K562 (cell line): ENCODE measurements at regions not wholly inside any gene's neighbourhood (a gene's known extent, or its start where the extent isn't known, plus 50 kb on each side); places are given as distances from the start of the nearest gene placed in this dataset.
A peak's percentile ranks its signal among the peaks of the same experiment; 100 is the strongest.

Source experiments
- CBFA2T2 ChIP-seq: fragments of 450-650 bp; conservative IDR thresholded peaks from 2 replicates; pipeline ENCODE4 v1.6.1; 2017; ENCODE audit warnings: mild to moderate bottlenecking
- CCNT2 ChIP-seq: IDR thresholded peaks from 2 replicates; pipeline ENCODE4 v1.6.1; 2011; ENCODE audit warnings: borderline replicate concordance, low read depth, mild to moderate bottlenecking, moderate library complexity, mixed read lengths, low read length; ENCODE audit not compliant: insufficient read length; ENCODE audit errors: extremely low read depth
- CREB1 ChIP-seq, 2 experiments: sonication (generic) in 1 of 2; formaldehyde crosslinking in 1 of 2; IDR thresholded peaks; 2 replicates each; pipeline versions ENCODE4 v1.6.1 to v1.8.0; 2012 to 2022; ENCODE audit warnings: inconsistent platforms in 1 of 2, mild to moderate bottlenecking in 1 of 2, missing genetic modification reagents in 1 of 2, moderate library complexity in 1 of 2
- ESRRA ChIP-seq: fragments of 450-650 bp; IDR thresholded peaks from 2 replicates; pipeline ENCODE4 v1.6.1; 2014; ENCODE audit warnings: low read depth, mild to moderate bottlenecking, moderate library complexity, borderline replicate concordance
- ILF3 ChIP-seq: fragments of 450-650 bp; IDR thresholded peaks from 2 replicates; pipeline ENCODE4 v1.6.1; 2018; ENCODE audit warnings: antibody characterized with exemption, mild to moderate bottlenecking, moderate library complexity, borderline replicate concordance
- JUN ChIP-seq, 2 experiments: sonication (generic) in 1 of 2; formaldehyde crosslinking in 1 of 2; IDR thresholded peaks; 2 replicates each; pipeline versions ENCODE4 v1.6.1 to v1.8.0; 2012 to 2022; ENCODE audit warnings: borderline replicate concordance in 2 of 2, mild to moderate bottlenecking in 2 of 2, improper control_type of control experiment in 1 of 2, low read depth in 1 of 2, low read length in 1 of 2, missing genetic modification reagents in 1 of 2
- KDM1A ChIP-seq, 2 experiments: fragments of 450-650 bp; IDR thresholded peaks; 2 replicates each; pipeline ENCODE4 v1.6.1; 2016; ENCODE audit warnings: mild to moderate bottlenecking in 2 of 2
- MAFK ChIP-seq: IDR thresholded peaks from 2 replicates; pipeline ENCODE4 v1.6.1; 2011; ENCODE audit warnings: low read length, improper control_type of control experiment
- MTA2 ChIP-seq: fragments of 450-650 bp; IDR thresholded peaks from 2 replicates; pipeline ENCODE4 v1.6.1; 2016; ENCODE audit warnings: low read depth
- NCOA4 ChIP-seq: fragments of 450-650 bp; IDR thresholded peaks from 2 replicates; pipeline ENCODE4 v1.6.1; 2018; ENCODE audit warnings: mild to moderate bottlenecking; ENCODE audit not compliant: partially characterized antibody
- NEUROD1 ChIP-seq: fragments of 150-350 bp; IDR thresholded peaks from 2 replicates; pipeline ENCODE4 v1.6.1; 2014; ENCODE audit warnings: borderline replicate concordance, low read length, low read depth; ENCODE audit not compliant: partially characterized antibody
- SMAD4 ChIP-seq: fragments of 250-450 bp; sonication (Bioruptor Pico); conservative IDR thresholded peaks from 2 replicates; pipeline ENCODE4 v1.8.0; 2021; ENCODE audit warnings: inconsistent platforms, mild to moderate bottlenecking, moderate library complexity
- XRCC4 ChIP-seq: IDR thresholded peaks from one replicate; pipeline ENCODE4 v1.6.1; 2011; ENCODE audit not compliant: insufficient read depth, insufficient read length; ENCODE audit errors: extremely low read depth
- TF ChIP-seq, protein P1 (sequence below), 2 experiments: fragments of 450-650 bp; IDR thresholded peaks; 2 replicates each; pipeline ENCODE4 v1.6.1; 2016
- TF ChIP-seq, protein P2 (sequence below): fragments of 200-800 bp; sonication (Bioruptor generic); IDR thresholded peaks from 2 replicates; pipeline ENCODE4 v1.6.1; 2017; ENCODE audit warnings: missing genetic modification characterization, missing compliant biosample characterization
- TF ChIP-seq, protein P3 (sequence below), 2 experiments: fragments of 450-650 bp in 1 of 2; IDR thresholded peaks; 2 replicates each; pipeline ENCODE4 v1.6.1; 2011 to 2017; ENCODE audit warnings: low read depth in 2 of 2, antibody characterized with exemption in 1 of 2, borderline replicate concordance in 1 of 2, low read length in 1 of 2, mild to moderate bottlenecking in 1 of 2, mixed read lengths in 1 of 2; ENCODE audit not compliant: control insufficient read depth in 1 of 2

DNA sequence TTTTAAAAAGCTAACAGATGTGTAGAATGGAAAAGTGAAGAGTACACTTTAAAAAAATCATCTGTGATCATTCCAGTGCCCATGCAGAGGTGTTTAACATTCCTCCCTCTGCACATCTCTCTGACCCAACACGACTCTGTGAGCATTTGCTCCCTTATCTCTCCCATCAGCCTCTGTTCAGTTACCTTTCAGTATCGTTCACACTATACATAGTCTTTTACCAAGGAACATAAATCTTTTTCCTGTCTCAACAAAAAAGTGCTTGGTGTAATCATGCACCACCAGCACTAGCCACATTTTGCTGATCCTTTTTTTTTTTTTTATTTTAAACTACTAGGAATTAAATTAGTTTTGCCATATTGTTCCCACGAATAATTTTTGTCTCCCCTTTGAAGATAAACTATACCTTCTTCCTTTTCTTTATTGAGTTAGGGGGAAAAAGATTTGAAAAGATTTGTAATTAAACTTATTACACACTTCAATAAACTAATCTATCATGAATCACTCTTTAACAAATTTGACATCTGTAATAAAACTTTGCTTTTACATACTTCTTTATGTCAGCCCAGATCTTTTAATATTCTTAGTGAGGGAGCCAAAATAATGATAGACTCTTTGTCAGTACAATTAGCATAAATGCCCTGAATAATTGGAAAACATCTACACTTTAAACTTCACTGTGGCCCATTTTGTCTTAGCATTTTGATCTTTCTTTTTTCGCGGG is 489.8 kb upstream of the FANCL start (continued):
- TF ChIP-seq, protein P1, sequence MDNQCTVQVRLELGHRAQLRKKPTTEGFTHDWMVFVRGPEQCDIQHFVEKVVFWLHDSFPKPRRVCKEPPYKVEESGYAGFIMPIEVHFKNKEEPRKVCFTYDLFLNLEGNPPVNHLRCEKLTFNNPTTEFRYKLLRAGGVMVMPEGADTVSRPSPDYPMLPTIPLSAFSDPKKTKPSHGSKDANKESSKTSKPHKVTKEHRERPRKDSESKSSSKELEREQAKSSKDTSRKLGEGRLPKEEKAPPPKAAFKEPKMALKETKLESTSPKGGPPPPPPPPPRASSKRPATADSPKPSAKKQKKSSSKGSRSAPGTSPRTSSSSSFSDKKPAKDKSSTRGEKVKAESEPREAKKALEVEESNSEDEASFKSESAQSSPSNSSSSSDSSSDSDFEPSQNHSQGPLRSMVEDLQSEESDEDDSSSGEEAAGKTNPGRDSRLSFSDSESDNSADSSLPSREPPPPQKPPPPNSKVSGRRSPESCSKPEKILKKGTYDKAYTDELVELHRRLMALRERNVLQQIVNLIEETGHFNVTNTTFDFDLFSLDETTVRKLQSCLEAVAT (IDR thresholded peaks at IDR 0.05), result peak in 1 of 2 experiments; percentile 62; a peak in 1 of 4 replicates
- TF ChIP-seq NEUROD1 (peak; percentile 72), KDM1A (IDR thresholded peaks at IDR 0.05) (peak; percentile 81 to 90), SMAD4 (CRISPR knock-in tag) (peak; percentile 53), ILF3 (no peak), CBFA2T2 (peak; percentile 91), ESRRA (peak; percentile 12; the same call in 1 of the 2 replicates), JUN (IDR thresholded peaks at IDR 0.05; ENCODE audit: borderline replicate concordance, low read depth, low read length) (no peak), JUN (CRISPR knock-in tag; IDR thresholded peaks at IDR 0.05; ENCODE audit: borderline replicate concordance) (no peak), MTA2 (peak; percentile 89), XRCC4 (no peak), CREB1 (IDR thresholded peaks at IDR 0.05) (0 out of 2 replicates have a peak, but pooled peaks have one; percentile 43), CREB1 (CRISPR knock-in tag; IDR thresholded peaks at IDR 0.05) (no peak), NCOA4 (peak; percentile 60), CCNT2 (peak; percentile 29), MAFK (peak; percentile 68; the same call in 1 of the 2 replicates)
- TF ChIP-seq, protein P2, sequence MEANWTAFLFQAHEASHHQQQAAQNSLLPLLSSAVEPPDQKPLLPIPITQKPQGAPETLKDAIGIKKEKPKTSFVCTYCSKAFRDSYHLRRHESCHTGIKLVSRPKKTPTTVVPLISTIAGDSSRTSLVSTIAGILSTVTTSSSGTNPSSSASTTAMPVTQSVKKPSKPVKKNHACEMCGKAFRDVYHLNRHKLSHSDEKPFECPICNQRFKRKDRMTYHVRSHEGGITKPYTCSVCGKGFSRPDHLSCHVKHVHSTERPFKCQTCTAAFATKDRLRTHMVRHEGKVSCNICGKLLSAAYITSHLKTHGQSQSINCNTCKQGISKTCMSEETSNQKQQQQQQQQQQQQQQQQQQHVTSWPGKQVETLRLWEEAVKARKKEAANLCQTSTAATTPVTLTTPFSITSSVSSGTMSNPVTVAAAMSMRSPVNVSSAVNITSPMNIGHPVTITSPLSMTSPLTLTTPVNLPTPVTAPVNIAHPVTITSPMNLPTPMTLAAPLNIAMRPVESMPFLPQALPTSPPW (CRISPR knock-in tag), result peak; percentile 20; the same call in 1 of the 2 replicates
- TF ChIP-seq, protein P3, sequence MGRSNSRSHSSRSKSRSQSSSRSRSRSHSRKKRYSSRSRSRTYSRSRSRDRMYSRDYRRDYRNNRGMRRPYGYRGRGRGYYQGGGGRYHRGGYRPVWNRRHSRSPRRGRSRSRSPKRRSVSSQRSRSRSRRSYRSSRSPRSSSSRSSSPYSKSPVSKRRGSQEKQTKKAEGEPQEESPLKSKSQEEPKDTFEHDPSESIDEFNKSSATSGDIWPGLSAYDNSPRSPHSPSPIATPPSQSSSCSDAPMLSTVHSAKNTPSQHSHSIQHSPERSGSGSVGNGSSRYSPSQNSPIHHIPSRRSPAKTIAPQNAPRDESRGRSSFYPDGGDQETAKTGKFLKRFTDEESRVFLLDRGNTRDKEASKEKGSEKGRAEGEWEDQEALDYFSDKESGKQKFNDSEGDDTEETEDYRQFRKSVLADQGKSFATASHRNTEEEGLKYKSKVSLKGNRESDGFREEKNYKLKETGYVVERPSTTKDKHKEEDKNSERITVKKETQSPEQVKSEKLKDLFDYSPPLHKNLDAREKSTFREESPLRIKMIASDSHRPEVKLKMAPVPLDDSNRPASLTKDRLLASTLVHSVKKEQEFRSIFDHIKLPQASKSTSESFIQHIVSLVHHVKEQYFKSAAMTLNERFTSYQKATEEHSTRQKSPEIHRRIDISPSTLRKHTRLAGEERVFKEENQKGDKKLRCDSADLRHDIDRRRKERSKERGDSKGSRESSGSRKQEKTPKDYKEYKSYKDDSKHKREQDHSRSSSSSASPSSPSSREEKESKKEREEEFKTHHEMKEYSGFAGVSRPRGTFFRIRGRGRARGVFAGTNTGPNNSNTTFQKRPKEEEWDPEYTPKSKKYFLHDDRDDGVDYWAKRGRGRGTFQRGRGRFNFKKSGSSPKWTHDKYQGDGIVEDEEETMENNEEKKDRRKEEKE (IDR thresholded peaks at IDR 0.05; ENCODE audit: borderline replicate concordance in 1 of 2, control insufficient read depth in 1 of 2, low read depth in 2 of 2, low read length in 1 of 2), result no peak
